Loucy (cell line): ENCODE measurements at regions not wholly inside any gene's neighbourhood (a gene's known extent, or its start where the extent isn't known, plus 50 kb on each side); places are given as distances from the start of the nearest gene placed in this dataset.

Experiments
- EZH2phosphoT487 ChIP-seq: fragments of 200-600 bp; IDR thresholded peaks from 2 replicates; pipeline ENCODE4 v1.6.1; 2018; ENCODE audit warnings: antibody characterized with exemption, mild to moderate bottlenecking, moderate library complexity, borderline replicate concordance
- TF ChIP-seq, protein P1 (sequence below): fragments of 200-600 bp; sonication (generic); conservative IDR thresholded peaks from 2 replicates; pipeline ENCODE4 v1.5.1; 2014; ENCODE audit warnings: mild to moderate bottlenecking, antibody characterized with exemption, low read length

DNA sequence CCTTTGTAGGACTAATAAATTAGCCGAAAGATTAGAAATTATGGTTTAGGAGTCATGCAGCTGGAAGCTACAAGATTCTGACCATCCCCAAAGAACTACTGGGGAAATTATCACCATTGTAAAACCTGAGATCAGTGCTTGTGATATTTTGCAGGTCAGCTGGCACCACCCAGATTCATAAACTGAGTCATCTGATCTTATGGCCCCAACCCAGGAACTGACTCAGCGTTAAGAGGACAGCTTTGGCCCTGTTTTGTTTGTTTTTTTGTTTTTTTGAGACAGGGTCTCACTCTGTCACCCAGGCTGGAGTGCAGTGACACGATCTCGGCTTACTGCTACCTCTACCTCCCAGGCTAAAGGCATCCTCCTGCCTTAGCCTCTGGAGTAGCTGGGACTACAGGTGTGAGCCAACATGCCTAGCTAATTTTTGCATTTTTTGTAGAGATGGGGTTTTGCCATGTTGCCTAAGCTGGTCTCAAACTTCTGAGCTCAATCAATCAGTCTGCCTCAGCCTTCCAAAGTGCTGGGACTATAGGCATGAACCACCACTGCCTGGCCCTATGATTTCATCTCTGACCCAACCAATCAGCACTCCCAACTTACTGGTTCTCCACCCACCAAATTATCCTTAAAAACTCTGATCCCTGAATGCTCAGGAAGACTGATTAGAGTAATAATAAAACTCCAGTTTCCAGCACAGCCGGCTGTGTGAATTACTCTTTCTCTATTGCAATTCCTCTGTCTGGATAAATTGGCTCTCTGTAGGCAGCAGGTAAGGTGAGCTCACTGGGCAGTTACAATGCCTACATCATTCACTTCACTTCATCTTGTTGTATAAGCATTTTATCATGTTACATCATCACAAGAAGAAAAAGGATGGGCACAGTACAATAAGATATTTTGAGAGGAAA, 79.4 kb upstream of the KSR1 start:
- TF ChIP-seq, protein P1, sequence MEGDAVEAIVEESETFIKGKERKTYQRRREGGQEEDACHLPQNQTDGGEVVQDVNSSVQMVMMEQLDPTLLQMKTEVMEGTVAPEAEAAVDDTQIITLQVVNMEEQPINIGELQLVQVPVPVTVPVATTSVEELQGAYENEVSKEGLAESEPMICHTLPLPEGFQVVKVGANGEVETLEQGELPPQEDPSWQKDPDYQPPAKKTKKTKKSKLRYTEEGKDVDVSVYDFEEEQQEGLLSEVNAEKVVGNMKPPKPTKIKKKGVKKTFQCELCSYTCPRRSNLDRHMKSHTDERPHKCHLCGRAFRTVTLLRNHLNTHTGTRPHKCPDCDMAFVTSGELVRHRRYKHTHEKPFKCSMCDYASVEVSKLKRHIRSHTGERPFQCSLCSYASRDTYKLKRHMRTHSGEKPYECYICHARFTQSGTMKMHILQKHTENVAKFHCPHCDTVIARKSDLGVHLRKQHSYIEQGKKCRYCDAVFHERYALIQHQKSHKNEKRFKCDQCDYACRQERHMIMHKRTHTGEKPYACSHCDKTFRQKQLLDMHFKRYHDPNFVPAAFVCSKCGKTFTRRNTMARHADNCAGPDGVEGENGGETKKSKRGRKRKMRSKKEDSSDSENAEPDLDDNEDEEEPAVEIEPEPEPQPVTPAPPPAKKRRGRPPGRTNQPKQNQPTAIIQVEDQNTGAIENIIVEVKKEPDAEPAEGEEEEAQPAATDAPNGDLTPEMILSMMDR: no peak
- no peak for TF ChIP-seq EZH2phosphoT487
